Right atrium auricular region (tissue), 2 donors: ENCODE measurements at regions not wholly inside any gene's neighbourhood (a gene's known extent, or its start where the extent isn't known, plus 50 kb on each side); places are given as distances from the start of the nearest gene placed in this dataset.

Experiments used
- DNase-seq: peaks from one replicate; pipeline ENCODE4 v3.0.0-alpha.2; 2019; ENCODE audit warnings: low spot score
- H3K27ac ChIP-seq, 2 donors: fragments of 200-600 bp; sonication (generic); 1 replicate in 1 of 2; 2 replicates in 1 of 2; pipeline ENCODE4 v1.5.1; 2016 to 2019
- H3K27me3 ChIP-seq, 2 donors: fragments of 200-600 bp; sonication (generic); one replicate each; pipeline versions ENCODE4 v1.5.1 to v1.6.0; 2017 to 2019
- H3K36me3 ChIP-seq: fragments of 200-600 bp; sonication (generic); one replicate; pipeline ENCODE4 v1.5.1; 2016
- H3K4me1 ChIP-seq, 2 donors: fragments of 200-600 bp; sonication (generic); one replicate each; pipeline versions ENCODE4 v1.5.1 to v1.6.0; 2017 to 2019
- H3K4me3 ChIP-seq, 2 donors: fragments of 200-600 bp; sonication (generic); 1 replicate in 1 of 2; 2 replicates in 1 of 2; pipeline ENCODE4 v1.5.1; 2017 to 2019; ENCODE audit warnings: mild to moderate bottlenecking in 1 of 2, moderate library complexity in 1 of 2
- H3K9me3 ChIP-seq, 2 donors: fragments of 200-600 bp; sonication (generic); one replicate each; pipeline ENCODE4 v1.5.1; 2019
- CTCF ChIP-seq, 2 donors: fragments of 200-600 bp; sonication (generic); IDR thresholded peaks; one replicate each; pipeline ENCODE4 v1.5.1; 2019; ENCODE audit warnings: antibody characterized with exemption in 2 of 2

DNA sequence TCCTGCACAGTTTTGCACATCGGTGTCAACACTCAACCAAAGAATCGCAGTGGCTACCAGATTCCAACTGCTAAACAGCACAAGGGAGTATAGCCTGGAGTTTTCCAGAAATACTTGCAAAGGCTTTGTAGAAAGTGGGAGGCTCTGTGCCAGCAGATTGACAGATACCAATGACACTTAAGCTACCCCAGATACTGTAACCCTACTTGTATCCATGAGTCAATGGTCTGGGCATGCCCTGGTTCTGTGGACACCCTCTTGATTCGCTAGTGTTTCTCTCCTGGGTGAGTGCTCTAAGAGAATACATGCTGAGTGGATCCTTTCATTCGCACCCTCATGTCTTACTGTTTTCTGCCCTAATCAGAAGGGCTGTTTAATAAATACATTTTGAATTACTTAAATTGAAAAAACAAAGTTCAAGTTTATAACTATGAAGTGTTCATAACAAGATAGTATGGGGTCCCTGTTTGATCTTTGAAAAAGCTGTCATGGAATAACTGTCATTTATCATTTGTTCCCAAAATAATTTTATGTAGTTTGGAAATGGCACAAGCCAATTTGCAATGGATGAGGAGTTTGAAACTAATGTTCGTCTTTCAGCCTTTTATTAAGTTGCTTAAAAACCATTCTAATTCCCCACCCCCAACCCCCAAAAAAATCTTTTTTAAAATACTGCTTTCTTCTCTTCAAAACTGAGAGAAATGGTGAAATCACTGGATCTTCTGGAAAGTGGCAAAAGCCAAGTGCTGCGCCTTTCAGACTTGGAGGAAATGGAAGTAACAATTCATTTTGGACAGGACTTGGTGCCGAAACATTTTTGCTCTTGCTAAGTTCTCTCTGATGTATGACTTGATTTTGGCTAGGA lies 600.5 kb upstream of the TENM4 start:
- H3K4me3 ChIP-seq = no peak overlapping the region
- no peaks in the 10 kb centered on the region for H3K36me3 ChIP-seq
- H3K27ac ChIP-seq = no peak overlapping the region
- no peak for DNase-seq
- no peaks in the 10 kb centered on the region for H3K9me3 ChIP-seq
- no peak for TF ChIP-seq CTCF (IDR thresholded peaks at IDR 0.05)
- no peaks in the 10 kb centered on the region for H3K27me3 ChIP-seq
- H3K4me1 ChIP-seq = no peaks in the 10 kb centered on the region

DNA sequence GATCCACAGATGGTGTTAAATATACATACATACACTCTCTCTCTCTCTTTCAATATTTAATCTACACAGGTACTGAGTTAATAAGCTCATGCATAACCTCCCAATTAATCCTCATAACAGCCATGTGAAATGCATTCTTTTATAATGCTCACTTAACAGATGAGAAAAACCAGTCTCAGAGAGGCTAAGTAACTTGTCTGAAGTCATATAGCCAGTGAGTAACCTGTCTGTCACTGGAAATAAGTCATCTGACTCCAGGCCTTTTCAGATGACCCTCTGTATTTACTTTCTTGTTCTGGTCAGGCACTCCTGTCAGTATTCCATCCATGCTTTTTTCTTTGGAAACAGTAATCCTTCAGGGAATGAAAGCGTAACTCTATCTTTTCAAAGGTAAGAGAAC lies 594.0 kb upstream of the TENM4 start:
- Histone ChIP-seq H3K27me3 (no peaks in the 10 kb centered on the region), H3K27ac (no peak overlapping the region), H3K4me1 (no peaks in the 10 kb centered on the region)

DNA sequence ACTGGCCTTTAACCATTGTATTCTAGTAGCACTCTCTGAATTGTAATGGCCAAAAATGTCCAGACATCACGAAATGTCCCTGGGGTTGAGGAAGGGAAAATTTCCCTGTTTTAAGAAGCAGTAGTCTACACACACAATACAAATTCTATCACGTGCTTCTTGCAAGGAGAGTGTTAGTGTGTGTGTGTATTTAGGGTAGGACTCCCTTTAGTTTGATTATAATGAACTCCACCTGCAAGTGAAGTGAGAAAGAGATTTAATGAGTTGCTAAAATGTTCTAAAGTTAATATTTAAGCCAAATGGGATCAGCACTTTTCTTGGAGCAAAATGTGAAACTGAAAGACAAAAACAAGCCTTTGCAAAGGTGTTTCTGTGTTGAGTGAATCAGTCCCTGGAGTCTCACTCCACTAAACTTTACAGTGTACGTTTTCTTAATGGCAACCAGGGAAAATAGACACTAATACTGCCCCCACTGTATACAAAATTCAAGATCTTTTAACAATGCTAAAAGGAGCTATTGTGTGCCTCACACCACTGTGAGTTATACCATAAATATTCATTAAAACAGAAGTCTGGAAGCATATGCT lies 590.3 kb upstream of the TENM4 start:
- H3K4me3 ChIP-seq = no peak overlapping the region
- H3K27ac ChIP-seq = no peak overlapping the region
- H3K36me3 ChIP-seq = no peaks in the 10 kb centered on the region
- DNase-seq = no peak
- no peaks in the 10 kb centered on the region for H3K27me3 ChIP-seq
- no peak for TF ChIP-seq CTCF (IDR thresholded peaks at IDR 0.05)
- H3K9me3 ChIP-seq = peaks cover 0 to 2% of the 10 kb centered on the region in 2 donors
- no peaks in the 10 kb centered on the region for H3K4me1 ChIP-seq

More for the DNA sequence above, 594.0 kb upstream of the TENM4 start:
- Histone ChIP-seq H3K36me3 (no peaks in the 10 kb centered on the region), H3K9me3 (no peaks in the 10 kb centered on the region), H3K4me3 (no peak overlapping the region)
- DNase-seq = no peak
- no peak for TF ChIP-seq CTCF (IDR thresholded peaks at IDR 0.05)

DNA sequence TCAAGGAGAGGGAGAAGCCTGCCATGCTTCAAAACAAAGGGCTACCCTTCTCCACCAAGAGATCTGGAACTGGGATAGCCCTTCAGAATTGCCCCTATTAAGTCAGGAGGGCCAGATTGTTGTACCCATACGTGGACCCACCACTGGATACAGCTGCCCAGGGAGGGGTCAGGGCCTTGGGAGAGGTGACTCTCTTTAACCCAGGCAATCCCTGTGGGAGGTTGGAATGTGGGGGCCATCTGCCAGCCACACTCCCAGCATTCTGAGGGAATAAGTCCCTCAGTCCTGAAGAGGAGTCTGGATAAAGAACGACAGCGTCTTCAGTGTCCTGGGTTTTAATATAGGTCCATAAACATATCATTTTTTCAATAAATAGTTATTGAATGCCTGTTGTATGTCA lies 588.2 kb upstream of the TENM4 start:
- TF ChIP-seq CTCF (IDR thresholded peaks at IDR 0.05) = no peak
- no peak overlapping the region for H3K27ac ChIP-seq
- H3K4me1 ChIP-seq = no peaks in the 10 kb centered on the region
- no peak for DNase-seq
- H3K4me3 ChIP-seq = no peak overlapping the region
- peaks cover 0 to 9% of the 10 kb centered on the region in 2 donors for H3K9me3 ChIP-seq
- H3K27me3 ChIP-seq = no peaks in the 10 kb centered on the region
- H3K36me3 ChIP-seq = no peaks in the 10 kb centered on the region

GRCh38 chr11:80024119-80024518 lies 583.3 kb upstream of the TENM4 start:
- no peaks in the 10 kb centered on the region for H3K36me3 ChIP-seq

More at GRCh38 chr11:80024119-80024518, 583.3 kb upstream of the TENM4 start:
- no peak for DNase-seq
- Histone ChIP-seq H3K27me3 (no peaks in the 10 kb centered on the region), H3K27ac (no peak overlapping the region), H3K4me1 (no peaks in the 10 kb centered on the region), H3K9me3 (peaks cover 0 to 9% of the 10 kb centered on the region in 2 donors), H3K4me3 (no peak overlapping the region)
- no peak for TF ChIP-seq CTCF (IDR thresholded peaks at IDR 0.05)
